ENCODE measurements at regions not wholly inside any gene's neighbourhood (a gene's known extent, or its start where the extent isn't known, plus 50 kb on each side); places are given as distances from the start of the nearest gene placed in this dataset.

DNA sequence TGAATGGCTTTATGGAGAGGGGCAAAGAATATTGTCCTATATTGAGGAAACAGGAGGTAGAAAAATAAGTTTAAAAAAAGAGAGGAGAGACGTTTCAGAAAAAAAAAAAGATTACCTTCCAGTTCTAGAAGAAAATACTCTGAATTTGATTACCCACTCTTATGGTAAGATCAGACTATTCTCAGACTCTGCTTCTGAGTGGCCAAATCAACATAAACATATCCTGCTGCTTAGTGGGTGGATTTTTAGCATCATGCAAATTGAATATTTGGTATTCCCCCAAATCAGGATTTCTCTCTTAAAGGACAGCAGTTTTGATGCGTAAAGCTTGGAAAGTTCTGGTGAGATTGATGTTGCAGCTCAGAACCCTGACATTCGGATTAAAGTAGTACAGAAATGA, 946.6 kb downstream of the TFAP2A start:
- Histone ChIP-seq H3K9me3 (no peaks in the 10 kb centered on the region), H3K27ac (no peak overlapping the region), H3K27me3 (no peaks in the 10 kb centered on the region), H3K4me3 (no peak overlapping the region), H3K4me1 (no peaks in the 10 kb centered on the region), H3K36me3 (no peaks in the 10 kb centered on the region)
- ATAC-seq (no peak), DNase-seq (no peak)
- intact Hi-C loops (cut with DNase I), result no loop called here
- TF ChIP-seq, protein P1, sequence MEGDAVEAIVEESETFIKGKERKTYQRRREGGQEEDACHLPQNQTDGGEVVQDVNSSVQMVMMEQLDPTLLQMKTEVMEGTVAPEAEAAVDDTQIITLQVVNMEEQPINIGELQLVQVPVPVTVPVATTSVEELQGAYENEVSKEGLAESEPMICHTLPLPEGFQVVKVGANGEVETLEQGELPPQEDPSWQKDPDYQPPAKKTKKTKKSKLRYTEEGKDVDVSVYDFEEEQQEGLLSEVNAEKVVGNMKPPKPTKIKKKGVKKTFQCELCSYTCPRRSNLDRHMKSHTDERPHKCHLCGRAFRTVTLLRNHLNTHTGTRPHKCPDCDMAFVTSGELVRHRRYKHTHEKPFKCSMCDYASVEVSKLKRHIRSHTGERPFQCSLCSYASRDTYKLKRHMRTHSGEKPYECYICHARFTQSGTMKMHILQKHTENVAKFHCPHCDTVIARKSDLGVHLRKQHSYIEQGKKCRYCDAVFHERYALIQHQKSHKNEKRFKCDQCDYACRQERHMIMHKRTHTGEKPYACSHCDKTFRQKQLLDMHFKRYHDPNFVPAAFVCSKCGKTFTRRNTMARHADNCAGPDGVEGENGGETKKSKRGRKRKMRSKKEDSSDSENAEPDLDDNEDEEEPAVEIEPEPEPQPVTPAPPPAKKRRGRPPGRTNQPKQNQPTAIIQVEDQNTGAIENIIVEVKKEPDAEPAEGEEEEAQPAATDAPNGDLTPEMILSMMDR (IDR thresholded peaks at IDR 0.05), result no peak

DNA sequence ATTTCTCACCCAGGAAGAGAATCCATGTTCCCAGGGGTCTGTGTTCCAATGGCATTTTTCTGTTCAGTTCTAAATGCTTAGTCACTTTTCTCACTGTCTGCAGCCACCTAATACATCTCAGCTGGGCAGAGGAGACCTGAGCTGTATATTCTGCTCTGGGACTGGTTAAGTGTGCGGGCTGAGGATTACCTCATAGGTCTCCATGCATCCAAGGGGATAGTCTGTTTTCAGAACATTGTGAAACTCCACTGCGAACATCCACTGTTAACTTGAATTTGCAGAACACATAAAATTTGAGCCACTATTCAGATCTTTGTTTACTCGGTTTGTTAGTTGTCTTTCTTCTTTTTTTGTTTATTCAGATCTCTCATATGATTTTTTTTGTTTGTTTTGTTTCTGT, 947.1 kb downstream of the TFAP2A start:
- no peaks in the 10 kb centered on the region for H3K9me3 ChIP-seq
- no peak for DNase-seq
- intact Hi-C loops (cut with DNase I), result no loop called here
- no peaks in the 10 kb centered on the region for H3K4me1 ChIP-seq
- TF ChIP-seq, protein P1 (IDR thresholded peaks at IDR 0.05), result no peak
- no peak overlapping the region for H3K4me3 ChIP-seq
- no peak for ATAC-seq
- H3K27me3 ChIP-seq, result no peaks in the 10 kb centered on the region
- no peaks in the 10 kb centered on the region for H3K36me3 ChIP-seq
- H3K27ac ChIP-seq, result no peak overlapping the region

DNA sequence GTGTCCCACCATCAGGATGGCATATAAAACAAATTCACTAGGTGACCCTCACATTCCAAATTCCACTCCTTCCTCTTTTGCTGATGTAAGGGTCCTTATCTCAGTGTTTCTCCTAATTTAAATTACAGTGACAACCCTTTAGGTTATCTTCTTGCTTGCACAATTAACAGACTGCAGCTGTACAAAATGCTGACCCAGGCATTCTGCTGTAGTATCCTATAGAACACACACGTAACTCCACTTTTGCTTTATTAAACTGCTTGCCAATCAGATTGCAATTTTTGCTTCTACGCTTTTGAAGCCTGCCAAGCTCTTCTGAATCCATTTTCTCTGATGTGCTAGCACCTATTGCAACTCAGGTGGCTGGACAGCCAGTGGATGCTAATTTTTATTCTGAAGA, 950.3 kb downstream of the TFAP2A start:
- Histone ChIP-seq H3K9me3 (no peaks in the 10 kb centered on the region), H3K27me3 (no peaks in the 10 kb centered on the region), H3K27ac (no peak overlapping the region), H3K4me1 (no peaks in the 10 kb centered on the region), H3K4me3 (no peak overlapping the region), H3K36me3 (no peaks in the 10 kb centered on the region)
- ATAC-seq (no peak), DNase-seq (no peak)
- TF ChIP-seq, protein P1 (IDR thresholded peaks at IDR 0.05), result no peak
- intact Hi-C loops (cut with DNase I), result no loop called here

DNA sequence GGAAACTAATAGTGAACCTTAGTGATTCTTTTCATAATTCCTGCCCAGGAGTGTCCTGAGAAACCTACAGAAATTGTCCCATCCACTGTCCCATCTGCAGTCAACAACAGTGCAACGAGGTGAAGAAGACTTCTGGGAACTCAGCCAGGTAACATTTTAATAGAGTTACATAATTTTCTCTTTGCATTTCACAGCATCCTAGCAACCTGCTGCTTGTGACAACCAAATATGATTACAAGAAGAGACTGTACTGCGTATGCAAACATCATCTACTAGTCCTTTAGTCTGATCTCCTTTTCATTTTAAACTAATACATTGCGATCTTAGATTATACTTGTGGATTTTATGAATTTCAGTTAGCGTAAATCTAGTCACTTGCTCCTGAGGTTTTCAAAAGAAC, 951.6 kb downstream of the TFAP2A start:
- H3K27ac ChIP-seq, result no peak overlapping the region
- H3K9me3 ChIP-seq, result no peaks in the 10 kb centered on the region
- intact Hi-C loops (cut with DNase I), result no loop called here
- DNase-seq, result no peak
- ATAC-seq, result no peak
- H3K36me3 ChIP-seq, result no peaks in the 10 kb centered on the region
- H3K27me3 ChIP-seq, result no peaks in the 10 kb centered on the region
- no peaks in the 10 kb centered on the region for H3K4me1 ChIP-seq
- no peak overlapping the region for H3K4me3 ChIP-seq
- TF ChIP-seq, protein P1 (IDR thresholded peaks at IDR 0.05), result no peak

DNA sequence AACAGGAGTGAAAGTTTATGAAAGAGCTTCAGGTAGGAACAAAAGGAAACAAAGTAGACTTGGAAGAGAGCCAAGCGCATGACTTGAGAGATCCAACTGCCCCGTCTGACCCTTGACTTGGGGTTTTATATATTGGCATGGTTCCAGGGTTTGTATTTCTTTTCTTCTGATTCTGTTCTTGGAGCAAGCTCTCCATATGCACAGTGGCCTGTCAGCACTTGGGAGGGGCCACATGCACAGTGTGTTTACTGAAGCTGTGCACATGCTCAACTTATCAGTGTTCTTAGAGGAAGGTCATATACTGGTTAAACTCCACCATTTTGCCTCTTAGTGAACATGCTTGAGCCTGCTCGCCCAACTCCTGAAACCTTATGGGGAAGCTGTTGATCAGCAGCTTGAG, 953.7 kb downstream of the TFAP2A start:
- ATAC-seq (no peak), DNase-seq (no peak)
- TF ChIP-seq, protein P1 (IDR thresholded peaks at IDR 0.05), result no peak
- intact Hi-C loops (cut with DNase I), result no loop called here
- Histone ChIP-seq H3K9me3 (no peaks in the 10 kb centered on the region), H3K36me3 (no peaks in the 10 kb centered on the region), H3K27me3 (no peaks in the 10 kb centered on the region), H3K27ac (no peak overlapping the region), H3K4me3 (no peak overlapping the region), H3K4me1 (no peaks in the 10 kb centered on the region)

DNA sequence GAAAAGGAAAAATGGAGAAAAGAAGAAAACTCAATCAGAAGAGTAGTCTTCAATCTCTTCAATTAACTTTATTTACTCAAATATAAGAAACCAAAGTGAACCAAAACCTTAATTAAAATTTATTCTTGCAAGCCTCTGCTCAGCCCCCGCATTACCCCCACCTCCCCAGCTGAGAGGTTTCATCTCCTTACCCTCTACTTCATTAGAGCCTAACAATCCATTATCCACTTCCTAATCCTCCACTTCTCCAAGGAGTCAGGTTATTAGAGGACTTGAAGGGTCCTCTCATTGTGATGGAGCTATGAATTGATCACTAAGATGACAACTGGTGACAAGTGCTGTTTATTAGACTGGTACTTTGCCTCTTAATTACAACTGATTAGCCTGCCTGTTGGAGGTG, 956.5 kb downstream of the TFAP2A start:
- H3K27ac ChIP-seq, result no peak overlapping the region
- no peak for ATAC-seq
- no peaks in the 10 kb centered on the region for H3K36me3 ChIP-seq
- H3K27me3 ChIP-seq, result no peaks in the 10 kb centered on the region
- H3K4me1 ChIP-seq, result no peaks in the 10 kb centered on the region
- DNase-seq, result no peak
- H3K4me3 ChIP-seq, result no peak overlapping the region
- TF ChIP-seq, protein P1 (IDR thresholded peaks at IDR 0.05), result no peak
- intact Hi-C loops (cut with DNase I), result no loop called here
- no peaks in the 10 kb centered on the region for H3K9me3 ChIP-seq

Measured in upper lobe of right lung (tissue), 1 donor.